ENCODE measurements at regions not wholly inside any gene's neighbourhood (a gene's known extent, or its start where the extent isn't known, plus 50 kb on each side); places are given as distances from the start of the nearest gene placed in this dataset.
"Not testable (repeated sequence)": the region's sequence is repeated elsewhere in the genome, so short reads cannot be mapped to it uniquely, and the experiment has no call there.

DNA sequence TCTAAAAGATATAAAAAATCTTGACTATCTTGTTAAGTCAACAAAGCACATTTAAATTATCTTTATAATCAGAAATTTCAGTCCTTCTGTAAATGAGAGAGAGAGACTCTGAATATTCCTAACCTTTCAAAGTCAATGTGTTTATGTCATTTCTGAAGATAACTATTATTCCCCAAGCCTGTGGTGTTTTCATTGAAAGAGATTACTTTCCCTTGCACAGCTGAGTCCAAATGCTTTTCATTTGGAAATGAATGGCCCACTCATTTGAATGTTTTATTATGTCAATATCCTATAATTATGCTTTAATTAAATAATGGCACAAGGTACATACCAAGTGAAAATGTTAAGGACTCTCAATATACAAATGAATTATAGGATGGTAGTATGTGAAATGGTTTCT lies 680.0 kb upstream of the DPPA4 start:
- TF ChIP-seq, protein P1, sequence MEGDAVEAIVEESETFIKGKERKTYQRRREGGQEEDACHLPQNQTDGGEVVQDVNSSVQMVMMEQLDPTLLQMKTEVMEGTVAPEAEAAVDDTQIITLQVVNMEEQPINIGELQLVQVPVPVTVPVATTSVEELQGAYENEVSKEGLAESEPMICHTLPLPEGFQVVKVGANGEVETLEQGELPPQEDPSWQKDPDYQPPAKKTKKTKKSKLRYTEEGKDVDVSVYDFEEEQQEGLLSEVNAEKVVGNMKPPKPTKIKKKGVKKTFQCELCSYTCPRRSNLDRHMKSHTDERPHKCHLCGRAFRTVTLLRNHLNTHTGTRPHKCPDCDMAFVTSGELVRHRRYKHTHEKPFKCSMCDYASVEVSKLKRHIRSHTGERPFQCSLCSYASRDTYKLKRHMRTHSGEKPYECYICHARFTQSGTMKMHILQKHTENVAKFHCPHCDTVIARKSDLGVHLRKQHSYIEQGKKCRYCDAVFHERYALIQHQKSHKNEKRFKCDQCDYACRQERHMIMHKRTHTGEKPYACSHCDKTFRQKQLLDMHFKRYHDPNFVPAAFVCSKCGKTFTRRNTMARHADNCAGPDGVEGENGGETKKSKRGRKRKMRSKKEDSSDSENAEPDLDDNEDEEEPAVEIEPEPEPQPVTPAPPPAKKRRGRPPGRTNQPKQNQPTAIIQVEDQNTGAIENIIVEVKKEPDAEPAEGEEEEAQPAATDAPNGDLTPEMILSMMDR (IDR thresholded peaks at IDR 0.05; ENCODE audit: low read depth, low read length) = no peak

DNA sequence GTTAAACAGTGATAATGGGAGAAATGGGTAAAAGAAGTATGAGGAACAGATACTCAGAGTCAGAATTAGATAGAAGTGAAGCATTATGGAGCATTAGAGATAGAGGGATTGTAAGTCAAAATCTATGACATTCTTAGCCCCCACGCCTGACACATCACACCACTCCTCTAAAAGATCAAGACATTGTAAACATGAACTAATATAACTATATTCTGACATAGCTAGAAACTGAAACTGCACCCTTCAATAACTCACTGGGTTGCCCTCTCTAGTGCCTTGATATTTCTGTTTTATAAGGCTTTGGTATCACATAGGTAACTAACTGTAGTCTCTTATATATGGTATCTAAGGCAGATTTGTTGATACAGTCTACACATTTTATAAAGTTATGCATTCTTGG lies 684.3 kb upstream of the DPPA4 start:
- Histone ChIP-seq H3K4me3 (ENCODE audit: low read depth, low read length) (no peak overlapping the region), H3K27me3 (no peaks in the 10 kb centered on the region), H3K4me1 (no peaks in the 10 kb centered on the region), H3K36me3 (no peaks in the 10 kb centered on the region), H3K9me3 (no peaks in the 10 kb centered on the region)
- TF ChIP-seq, protein P1 (IDR thresholded peaks at IDR 0.05; ENCODE audit: low read depth, low read length) = no peak
- no peak for DNase-seq

More for the DNA sequence above, 680.0 kb upstream of the DPPA4 start:
- DNase-seq = no peak
- Histone ChIP-seq H3K4me1 (no peaks in the 10 kb centered on the region), H3K27me3 (no peaks in the 10 kb centered on the region), H3K4me3 (ENCODE audit: low read depth, low read length) (no peak overlapping the region), H3K9me3 (no peaks in the 10 kb centered on the region), H3K36me3 (no peaks in the 10 kb centered on the region)

DNA sequence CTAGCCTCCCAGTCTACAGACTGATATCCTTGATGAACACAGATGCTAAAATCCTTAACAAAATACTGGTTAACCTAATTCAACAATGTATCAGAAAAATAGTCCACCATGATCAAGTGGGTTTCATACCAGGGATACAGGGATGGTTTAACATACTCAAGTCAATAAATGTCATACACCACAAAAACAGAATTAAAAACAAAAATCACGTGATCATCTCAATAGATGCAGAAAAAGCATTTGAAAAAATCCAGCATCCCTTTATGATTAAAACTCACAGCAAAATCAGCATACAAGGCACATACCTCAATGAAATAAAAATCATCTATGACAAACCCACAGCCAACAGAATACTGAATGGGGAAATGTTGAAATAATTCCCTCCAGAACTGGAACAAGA lies 685.7 kb upstream of the DPPA4 start:
- not testable (repeated sequence) for H3K4me3 ChIP-seq (ENCODE audit: low read depth, low read length); DNase-seq; H3K4me1 ChIP-seq; H3K9me3 ChIP-seq; H3K36me3 ChIP-seq; H3K27me3 ChIP-seq

DNA sequence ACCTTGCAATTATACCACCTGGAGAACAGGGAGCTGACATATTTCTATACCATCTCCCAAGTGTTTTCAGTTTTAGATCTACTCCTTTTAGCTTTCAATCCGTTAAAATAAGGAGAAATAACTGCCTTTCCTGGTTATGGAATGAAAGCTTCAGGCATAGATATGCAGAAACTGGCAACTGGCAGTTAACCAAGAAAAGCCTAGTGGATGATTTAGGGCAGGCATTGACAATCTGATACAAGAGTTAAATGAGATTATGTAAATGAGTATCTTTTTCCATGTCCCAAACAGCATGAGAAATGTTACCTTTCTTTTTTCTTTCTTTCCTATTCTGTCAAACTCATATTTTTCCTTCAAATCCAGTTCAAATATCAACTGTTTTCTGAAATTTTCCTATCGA lies 689.1 kb upstream of the DPPA4 start:
- H3K9me3 ChIP-seq = no peaks in the 10 kb centered on the region
- TF ChIP-seq, protein P1 (IDR thresholded peaks at IDR 0.05; ENCODE audit: low read depth, low read length) = no peak
- no peak for DNase-seq
- H3K4me3 ChIP-seq (ENCODE audit: low read depth, low read length) = no peak overlapping the region
- H3K36me3 ChIP-seq = no peaks in the 10 kb centered on the region
- H3K4me1 ChIP-seq = no peaks in the 10 kb centered on the region
- no peaks in the 10 kb centered on the region for H3K27me3 ChIP-seq

DNA sequence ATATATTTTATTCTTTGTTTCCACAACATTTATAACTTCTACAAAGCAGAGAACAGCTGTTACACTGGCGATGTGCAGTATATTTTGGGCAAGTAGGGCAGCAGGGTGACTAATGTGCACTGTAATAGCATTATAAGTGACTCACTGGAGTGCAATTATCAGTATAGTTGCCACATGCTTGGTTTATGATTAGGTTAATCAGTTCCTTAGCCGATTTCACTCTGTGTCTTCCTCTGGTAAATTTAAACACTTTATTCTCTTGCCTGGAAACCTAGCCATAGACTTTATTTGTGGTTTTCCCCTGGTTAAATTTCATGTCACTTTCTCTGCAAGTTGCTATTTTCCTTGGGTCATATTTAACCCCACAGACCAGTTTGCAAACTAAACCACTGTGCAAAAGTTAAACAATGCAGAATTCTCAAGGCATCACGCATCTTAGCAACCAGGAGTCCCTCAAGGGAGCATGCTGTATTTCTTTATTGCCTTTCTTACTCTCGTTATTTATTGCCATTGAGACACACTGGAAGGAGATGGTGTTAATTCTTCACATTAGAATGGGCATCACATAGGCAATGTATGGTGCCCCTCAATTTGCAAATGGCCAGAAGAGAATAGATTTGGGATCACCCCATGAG lies 690.2 kb upstream of the DPPA4 start:
- no peaks in the 10 kb centered on the region for H3K27me3 ChIP-seq
- no peaks in the 10 kb centered on the region for H3K4me1 ChIP-seq
- DNase-seq = no peak
- H3K36me3 ChIP-seq = no peaks in the 10 kb centered on the region
- TF ChIP-seq, protein P1 (IDR thresholded peaks at IDR 0.05; ENCODE audit: low read depth, low read length) = no peak
- no peaks in the 10 kb centered on the region for H3K9me3 ChIP-seq
- H3K4me3 ChIP-seq (ENCODE audit: low read depth, low read length) = no peak overlapping the region

DNA sequence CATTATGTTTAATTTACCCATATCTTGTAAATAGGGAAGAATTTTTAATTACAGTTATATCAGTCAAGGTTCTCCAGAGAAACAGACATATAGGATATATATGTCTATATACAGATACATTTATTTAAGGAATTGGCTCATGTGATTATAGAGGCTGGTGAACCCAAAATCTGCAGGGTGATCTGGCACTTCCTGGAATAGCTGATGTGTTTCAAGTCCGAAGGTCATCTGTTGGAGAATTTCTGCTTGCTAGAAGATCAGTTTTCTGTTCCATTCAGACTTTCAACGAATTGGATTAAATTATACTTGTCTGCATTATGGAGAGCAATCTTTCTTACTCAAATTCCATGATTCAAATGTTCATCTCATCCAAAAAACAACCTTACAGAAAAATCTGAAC lies 694.6 kb upstream of the DPPA4 start:
- TF ChIP-seq, protein P1 (IDR thresholded peaks at IDR 0.05; ENCODE audit: low read depth, low read length) = no peak
- H3K4me3 ChIP-seq (ENCODE audit: low read depth, low read length) = no peak overlapping the region
- no peaks in the 10 kb centered on the region for H3K9me3 ChIP-seq
- H3K36me3 ChIP-seq = no peaks in the 10 kb centered on the region
- no peaks in the 10 kb centered on the region for H3K4me1 ChIP-seq
- H3K27me3 ChIP-seq = no peaks in the 10 kb centered on the region
- DNase-seq = no peak

DNA sequence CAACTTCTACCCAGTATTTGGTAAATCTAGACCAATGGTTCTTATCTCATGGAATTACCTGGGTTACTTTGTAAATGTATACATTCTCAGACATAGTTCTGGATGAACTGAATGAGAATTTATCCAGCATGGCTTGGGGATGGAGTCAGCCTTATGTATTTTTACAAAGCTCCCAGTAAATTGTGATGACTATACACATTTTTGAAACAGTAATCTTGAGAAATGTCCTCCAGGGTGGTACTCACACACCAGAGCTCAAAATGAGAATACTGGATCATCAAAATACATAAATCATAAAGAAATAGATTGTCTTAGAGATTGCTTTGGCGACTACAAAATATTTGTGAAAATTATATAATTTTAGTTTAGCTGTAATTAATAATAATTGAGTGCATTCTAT lies 722.1 kb upstream of the DPPA4 start:
- Histone ChIP-seq H3K36me3 (no peaks in the 10 kb centered on the region), H3K4me1 (no peaks in the 10 kb centered on the region), H3K9me3 (no peaks in the 10 kb centered on the region), H3K27me3 (no peaks in the 10 kb centered on the region), H3K4me3 (ENCODE audit: low read depth, low read length) (no peak overlapping the region)
- no peak for DNase-seq
- TF ChIP-seq, protein P1 (IDR thresholded peaks at IDR 0.05; ENCODE audit: low read depth, low read length) = no peak

Measured in BE2C (cell line).